HCT116 (cell line): ENCODE measurements at regions not wholly inside any gene's neighbourhood (a gene's known extent, or its start where the extent isn't known, plus 50 kb on each side); places are given as distances from the start of the nearest gene placed in this dataset.

Experiments
- ATAC-seq: fragments of 200-7000 bp; cut with Tn5 transposase; 2 replicates; pipeline ENCODE4 v1.9.1; 2020; ENCODE audit warnings: mild to moderate bottlenecking, moderate library complexity
- BruUV-seq: library from RNA; stranded (reverse); fragments of 400-500 nt; replicated peaks from 2 replicates; lab custom pipeline; 2021; lab: Mats Ljungman, UMichigan
- CTCF ChIA-PET: fragments of 300-600 bp; sonication (Branson Sonifier 250); formaldehyde crosslinking; loops from one replicate; lab custom pipeline; 2021; ENCODE audit warnings: antibody characterized with exemption; lab: Charles Lee
- POLR2A ChIA-PET: fragments of 300-600, 350-600 bp; sonication (Branson Sonifier 250); formaldehyde crosslinking; loops from one replicate; lab custom pipeline; 2021; ENCODE audit warnings: antibody characterized with exemption; lab: Charles Lee
- RAD21 ChIA-PET, 2 experiments: fragments of 300-600 bp; sonication (Branson Sonifier 250); formaldehyde crosslinking; loops; one replicate each; lab custom pipeline; 2023; ENCODE audit warnings: low total read pairs in 2 of 2; ENCODE audit not compliant: uncharacterized antibody in 2 of 2, unreplicated experiment in 2 of 2, low non-redundant PET in 1 of 2; lab: Charles Lee
- DNase-seq: peaks from one replicate; pipeline ENCODE4 v3.0.0-alpha.2; 2010; ENCODE audit warnings: low read depth, low spot score
- H2AFZ ChIP-seq: fragments of 200-600 bp; shearing (Covaris generic), sonication (generic); 2 replicates; pipeline ENCODE4 v1.6.1; 2017; ENCODE audit warnings: low read depth, mixed run types, mixed read lengths, antibody characterized with exemption, low read length; ENCODE audit not compliant: poor library complexity, severe bottlenecking
- H3K27ac ChIP-seq: 2 replicates; pipeline ENCODE4 v1.5.1; 2012; ENCODE audit warnings: low read depth, low read length
- H3K27me3 ChIP-seq: fragments of 200-600 bp; sonication (generic); 2 replicates; pipeline ENCODE4 v1.6.1; 2016; ENCODE audit warnings: mixed run types, low read length, mixed read lengths; ENCODE audit not compliant: insufficient read depth
- H3K36me3 ChIP-seq, 2 experiments: fragments of 200-500 bp in 1 of 2; fragments of 200-600 bp in 1 of 2; sonication (Bioruptor generic) in 1 of 2; sonication (generic) in 1 of 2; 2 replicates each; pipeline versions ENCODE4 v1.5.1 to v1.6.1; 2014 to 2016; ENCODE audit warnings: low read length in 2 of 2, inconsistent platforms in 1 of 2, mixed read lengths in 1 of 2, mixed run types in 1 of 2; ENCODE audit not compliant: insufficient read depth in 2 of 2, control insufficient read depth in 1 of 2
- H3K4me1 ChIP-seq, 2 experiments: fragments of 200-600 bp in 1 of 2; sonication (generic) in 1 of 2; 2 replicates each; pipeline versions ENCODE4 v1.5.1 to v1.6.1; 2012 to 2017; ENCODE audit warnings: low read length in 2 of 2, inconsistent platforms in 1 of 2, mild to moderate bottlenecking in 1 of 2, mixed read lengths in 1 of 2, mixed run types in 1 of 2, moderate library complexity in 1 of 2; ENCODE audit not compliant: insufficient read depth in 2 of 2, control insufficient read depth in 1 of 2
- H3K4me2 ChIP-seq: fragments of 200-600 bp; sonication (generic); 2 replicates; pipeline ENCODE4 v1.6.1; 2017; ENCODE audit warnings: mixed run types, low read length, mixed read lengths
- H3K4me3 ChIP-seq, 2 experiments: fragments of 200-600 bp in 1 of 2; sonication (generic) in 1 of 2; replicated peaks in 1 of 2; 2 replicates each; pipeline ENCODE4 v1.5.1; 2011 to 2016; ENCODE audit warnings: low read length in 2 of 2, control low read depth in 1 of 2, low read depth in 1 of 2, mild to moderate bottlenecking in 1 of 2, mixed read lengths in 1 of 2, mixed run types in 1 of 2
- H3K79me2 ChIP-seq: fragments of 200-600 bp; sonication (generic); 2 replicates; pipeline ENCODE4 v1.6.1; 2017; ENCODE audit warnings: mild to moderate bottlenecking, mixed run types, low read length, moderate library complexity, mixed read lengths; ENCODE audit not compliant: insufficient read depth
- H3K9ac ChIP-seq: fragments of 200-600 bp; sonication (generic); 2 replicates; pipeline ENCODE4 v1.6.1; 2016; ENCODE audit warnings: low read length, mixed read lengths
- H3K9me2 ChIP-seq: fragments of 200-600 bp; sonication (generic), shearing (Covaris generic); 2 replicates; pipeline ENCODE4 v1.6.1; 2017; ENCODE audit warnings: mixed run types, mild to moderate bottlenecking, moderate library complexity; ENCODE audit not compliant: insufficient read depth
- H3K9me3 ChIP-seq, 2 experiments: fragments of 200-500 bp in 1 of 2; fragments of 200-600 bp in 1 of 2; sonication (Bioruptor generic) in 1 of 2; sonication (generic) in 1 of 2; 2 replicates each; pipeline ENCODE4 v1.6.1; 2014 to 2017; ENCODE audit warnings: low read length in 2 of 2, mixed read lengths in 2 of 2, inconsistent platforms in 1 of 2, low read depth in 1 of 2, mild to moderate bottlenecking in 1 of 2, mixed run types in 1 of 2, moderate library complexity in 1 of 2; ENCODE audit not compliant: control insufficient read depth in 1 of 2, insufficient read depth in 1 of 2
- H4K20me1 ChIP-seq: fragments of 200-600 bp; sonication (generic), shearing (Covaris generic); 2 replicates; pipeline ENCODE4 v1.6.1; 2017; ENCODE audit warnings: mixed run types, mild to moderate bottlenecking, moderate library complexity; ENCODE audit not compliant: insufficient read depth
- CBX3 ChIP-seq: IDR thresholded peaks from 2 replicates; pipeline ENCODE4 v1.6.1; 2012; ENCODE audit warnings: low read depth
- CEBPB ChIP-seq: IDR thresholded peaks from 2 replicates; pipeline ENCODE4 v1.6.1; 2012; ENCODE audit warnings: low read depth
- EGR1 ChIP-seq: IDR thresholded peaks from 2 replicates; pipeline ENCODE4 v1.6.1; 2012; ENCODE audit warnings: low read depth
- ELF1 ChIP-seq: IDR thresholded peaks from 2 replicates; pipeline ENCODE4 v1.6.1; 2012; ENCODE audit warnings: low read depth, borderline replicate concordance
- EZH2 ChIP-seq: fragments of 200-600 bp; sonication (generic); IDR thresholded peaks from 2 replicates; pipeline ENCODE4 v1.6.1; 2017; ENCODE audit warnings: antibody characterized with exemption, mixed run types
- EZH2phosphoT487 ChIP-seq: fragments of 200-600 bp; IDR thresholded peaks from 2 replicates; pipeline ENCODE4 v1.6.1; 2018; ENCODE audit warnings: antibody characterized with exemption, borderline replicate concordance
- FOSL1 ChIP-seq: IDR thresholded peaks from 2 replicates; pipeline ENCODE4 v1.6.1; 2012; ENCODE audit warnings: low read depth
- JUND ChIP-seq: IDR thresholded peaks from 2 replicates; pipeline ENCODE4 v1.6.1; 2012
- POLR2A ChIP-seq: IDR thresholded peaks from 2 replicates; pipeline ENCODE4 v1.7.0; 2011; ENCODE audit warnings: borderline replicate concordance; ENCODE audit not compliant: insufficient read depth, insufficient read length; ENCODE audit errors: extremely low read depth
- POLR2AphosphoS5 ChIP-seq: IDR thresholded peaks from 2 replicates; pipeline ENCODE4 v1.6.1; 2011; ENCODE audit warnings: mild to moderate bottlenecking, low read depth, low read length, moderate library complexity
- SIN3A ChIP-seq: IDR thresholded peaks from 2 replicates; pipeline ENCODE4 v1.6.1; 2012; ENCODE audit warnings: low read depth
- SP1 ChIP-seq: IDR thresholded peaks from 2 replicates; pipeline ENCODE4 v1.6.1; 2012; ENCODE audit warnings: low read depth
- SRF ChIP-seq: IDR thresholded peaks from 2 replicates; pipeline ENCODE4 v1.6.1; 2012; ENCODE audit warnings: low read depth
- YY1 ChIP-seq: IDR thresholded peaks from 2 replicates; pipeline ENCODE4 v1.6.1; 2011; ENCODE audit warnings: low read length, low read depth, moderate library complexity, mild to moderate bottlenecking; ENCODE audit not compliant: insufficient replicate concordance; ENCODE audit errors: extremely low read depth
- intact Hi-C: fragments of 100-400 bp; cut with micrococcal nuclease; formaldehyde crosslinking; loops from 2 replicates; pipeline ENCODE4 v1.10.0; 2022
- TF ChIP-seq, protein P1 (sequence below): IDR thresholded peaks from 2 replicates; pipeline ENCODE4 v1.6.1; 2012
- TF ChIP-seq, protein P2 (sequence below), 3 experiments: fragments of 200-600 bp in 1 of 3; sonication (generic) in 1 of 3; IDR thresholded peaks in 2 of 3; conservative IDR thresholded peaks in 1 of 3; 2 replicates each; pipeline ENCODE4 v1.5.1; 2012 to 2017; ENCODE audit warnings: low read depth in 2 of 3, low read length in 2 of 3, antibody characterized with exemption in 1 of 3, borderline replicate concordance in 1 of 3, control low read depth in 1 of 3, mild to moderate bottlenecking in 1 of 3, mixed read lengths in 1 of 3, mixed run types in 1 of 3, moderate library complexity in 1 of 3; ENCODE audit not compliant: insufficient read depth in 1 of 3
- TF ChIP-seq, protein P3 (sequence below): IDR thresholded peaks from 2 replicates; pipeline ENCODE4 v1.6.1; 2012; ENCODE audit warnings: low read depth
- TF ChIP-seq, protein P4 (sequence below): IDR thresholded peaks from 2 replicates; pipeline ENCODE4 v1.6.1; 2012
- TF ChIP-seq, protein P5 (sequence below): IDR thresholded peaks from 2 replicates; pipeline ENCODE4 v1.6.1; 2011; ENCODE audit warnings: mild to moderate bottlenecking, low read length, moderate library complexity; ENCODE audit not compliant: insufficient replicate concordance; ENCODE audit errors: extremely low read depth

DNA sequence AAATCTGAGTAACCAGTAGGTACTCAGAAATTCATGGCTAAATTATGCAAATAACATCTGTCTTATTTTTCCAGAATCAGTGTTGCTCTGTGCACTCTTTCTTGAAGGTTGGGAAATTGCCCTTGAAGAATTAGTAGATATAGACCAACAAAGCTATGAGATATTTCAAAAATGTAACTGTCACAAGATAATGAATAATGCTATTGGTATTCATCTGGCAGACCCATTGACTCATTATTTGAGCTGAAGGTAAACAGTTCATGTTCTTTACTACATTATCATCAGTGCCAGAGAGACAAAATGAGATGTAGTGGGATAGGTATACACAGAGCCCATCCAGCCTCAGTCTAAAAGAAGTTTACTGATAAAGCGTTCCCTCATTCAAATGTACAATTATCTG is 274.7 kb downstream of the CASP12 start:
- Histone ChIP-seq H3K9ac (no peak overlapping the region), H3K79me2 (no peaks in the 10 kb centered on the region), H2AFZ (no peak overlapping the region), H3K27ac (no peak overlapping the region), H3K9me2 (no peaks in the 10 kb centered on the region), H4K20me1 (no peaks in the 10 kb centered on the region), H3K4me1 (peaks cover 0 to 7% of the 10 kb centered on the region in 2 experiments; a peak in 2 of 4 replicates), H3K36me3 (no peaks in the 10 kb centered on the region), H3K4me2 (peak overlapping the region; percentile 13; the same call in 1 of the 2 replicates), H3K27me3 (no peaks in the 10 kb centered on the region), H3K9me3 (no peaks in the 10 kb centered on the region), H3K4me3 (no peak overlapping the region)
- BruUV-seq, result no TSS peak
- TF ChIP-seq, protein P1, sequence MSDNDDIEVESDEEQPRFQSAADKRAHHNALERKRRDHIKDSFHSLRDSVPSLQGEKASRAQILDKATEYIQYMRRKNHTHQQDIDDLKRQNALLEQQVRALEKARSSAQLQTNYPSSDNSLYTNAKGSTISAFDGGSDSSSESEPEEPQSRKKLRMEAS, result no peak
- TF ChIP-seq SIN3A (no peak), SRF (no peak), SP1 (no peak), EZH2 (no peak), EGR1 (no peak), POLR2AphosphoS5 (no peak), POLR2A (no peak), CBX3 (no peak), EZH2phosphoT487 (no peak), JUND (no peak), CEBPB (no peak), YY1 (no peak), ELF1 (no peak), FOSL1 (no peak)
- TF ChIP-seq, protein P2, sequence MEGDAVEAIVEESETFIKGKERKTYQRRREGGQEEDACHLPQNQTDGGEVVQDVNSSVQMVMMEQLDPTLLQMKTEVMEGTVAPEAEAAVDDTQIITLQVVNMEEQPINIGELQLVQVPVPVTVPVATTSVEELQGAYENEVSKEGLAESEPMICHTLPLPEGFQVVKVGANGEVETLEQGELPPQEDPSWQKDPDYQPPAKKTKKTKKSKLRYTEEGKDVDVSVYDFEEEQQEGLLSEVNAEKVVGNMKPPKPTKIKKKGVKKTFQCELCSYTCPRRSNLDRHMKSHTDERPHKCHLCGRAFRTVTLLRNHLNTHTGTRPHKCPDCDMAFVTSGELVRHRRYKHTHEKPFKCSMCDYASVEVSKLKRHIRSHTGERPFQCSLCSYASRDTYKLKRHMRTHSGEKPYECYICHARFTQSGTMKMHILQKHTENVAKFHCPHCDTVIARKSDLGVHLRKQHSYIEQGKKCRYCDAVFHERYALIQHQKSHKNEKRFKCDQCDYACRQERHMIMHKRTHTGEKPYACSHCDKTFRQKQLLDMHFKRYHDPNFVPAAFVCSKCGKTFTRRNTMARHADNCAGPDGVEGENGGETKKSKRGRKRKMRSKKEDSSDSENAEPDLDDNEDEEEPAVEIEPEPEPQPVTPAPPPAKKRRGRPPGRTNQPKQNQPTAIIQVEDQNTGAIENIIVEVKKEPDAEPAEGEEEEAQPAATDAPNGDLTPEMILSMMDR (IDR thresholded peaks at IDR 0.05 in 2 of 3, conservative IDR thresholded peaks at IDR 0.05 in 1 of 3; ENCODE audit: borderline replicate concordance in 1 of 3, insufficient read depth in 1 of 3, low read depth in 2 of 3, low read length in 2 of 3), result no peak
- TF ChIP-seq, protein P3, sequence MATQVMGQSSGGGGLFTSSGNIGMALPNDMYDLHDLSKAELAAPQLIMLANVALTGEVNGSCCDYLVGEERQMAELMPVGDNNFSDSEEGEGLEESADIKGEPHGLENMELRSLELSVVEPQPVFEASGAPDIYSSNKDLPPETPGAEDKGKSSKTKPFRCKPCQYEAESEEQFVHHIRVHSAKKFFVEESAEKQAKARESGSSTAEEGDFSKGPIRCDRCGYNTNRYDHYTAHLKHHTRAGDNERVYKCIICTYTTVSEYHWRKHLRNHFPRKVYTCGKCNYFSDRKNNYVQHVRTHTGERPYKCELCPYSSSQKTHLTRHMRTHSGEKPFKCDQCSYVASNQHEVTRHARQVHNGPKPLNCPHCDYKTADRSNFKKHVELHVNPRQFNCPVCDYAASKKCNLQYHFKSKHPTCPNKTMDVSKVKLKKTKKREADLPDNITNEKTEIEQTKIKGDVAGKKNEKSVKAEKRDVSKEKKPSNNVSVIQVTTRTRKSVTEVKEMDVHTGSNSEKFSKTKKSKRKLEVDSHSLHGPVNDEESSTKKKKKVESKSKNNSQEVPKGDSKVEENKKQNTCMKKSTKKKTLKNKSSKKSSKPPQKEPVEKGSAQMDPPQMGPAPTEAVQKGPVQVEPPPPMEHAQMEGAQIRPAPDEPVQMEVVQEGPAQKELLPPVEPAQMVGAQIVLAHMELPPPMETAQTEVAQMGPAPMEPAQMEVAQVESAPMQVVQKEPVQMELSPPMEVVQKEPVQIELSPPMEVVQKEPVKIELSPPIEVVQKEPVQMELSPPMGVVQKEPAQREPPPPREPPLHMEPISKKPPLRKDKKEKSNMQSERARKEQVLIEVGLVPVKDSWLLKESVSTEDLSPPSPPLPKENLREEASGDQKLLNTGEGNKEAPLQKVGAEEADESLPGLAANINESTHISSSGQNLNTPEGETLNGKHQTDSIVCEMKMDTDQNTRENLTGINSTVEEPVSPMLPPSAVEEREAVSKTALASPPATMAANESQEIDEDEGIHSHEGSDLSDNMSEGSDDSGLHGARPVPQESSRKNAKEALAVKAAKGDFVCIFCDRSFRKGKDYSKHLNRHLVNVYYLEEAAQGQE, result no peak
- TF ChIP-seq, protein P4, sequence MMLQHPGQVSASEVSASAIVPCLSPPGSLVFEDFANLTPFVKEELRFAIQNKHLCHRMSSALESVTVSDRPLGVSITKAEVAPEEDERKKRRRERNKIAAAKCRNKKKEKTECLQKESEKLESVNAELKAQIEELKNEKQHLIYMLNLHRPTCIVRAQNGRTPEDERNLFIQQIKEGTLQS, result no peak
- TF ChIP-seq, protein P5, sequence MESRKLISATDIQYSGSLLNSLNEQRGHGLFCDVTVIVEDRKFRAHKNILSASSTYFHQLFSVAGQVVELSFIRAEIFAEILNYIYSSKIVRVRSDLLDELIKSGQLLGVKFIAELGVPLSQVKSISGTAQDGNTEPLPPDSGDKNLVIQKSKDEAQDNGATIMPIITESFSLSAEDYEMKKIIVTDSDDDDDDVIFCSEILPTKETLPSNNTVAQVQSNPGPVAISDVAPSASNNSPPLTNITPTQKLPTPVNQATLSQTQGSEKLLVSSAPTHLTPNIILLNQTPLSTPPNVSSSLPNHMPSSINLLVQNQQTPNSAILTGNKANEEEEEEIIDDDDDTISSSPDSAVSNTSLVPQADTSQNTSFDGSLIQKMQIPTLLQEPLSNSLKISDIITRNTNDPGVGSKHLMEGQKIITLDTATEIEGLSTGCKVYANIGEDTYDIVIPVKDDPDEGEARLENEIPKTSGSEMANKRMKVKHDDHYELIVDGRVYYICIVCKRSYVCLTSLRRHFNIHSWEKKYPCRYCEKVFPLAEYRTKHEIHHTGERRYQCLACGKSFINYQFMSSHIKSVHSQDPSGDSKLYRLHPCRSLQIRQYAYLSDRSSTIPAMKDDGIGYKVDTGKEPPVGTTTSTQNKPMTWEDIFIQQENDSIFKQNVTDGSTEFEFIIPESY, result no peak
- ChIA-PET RAD21 (no interaction called here), POLR2A (no interaction called here), CTCF (interaction anchor here (1.1 kb wide), 1 partner anchor 14 kb away, joined by 3 read pairs; no protein-coding TSS in a partner anchor)
- intact Hi-C loops, result no loop called here
- no peak for ATAC-seq
- DNase-seq, result no peak
